ENCODE measurements at regions not wholly inside any gene's neighbourhood (a gene's known extent, or its start where the extent isn't known, plus 50 kb on each side); places are given as distances from the start of the nearest gene placed in this dataset.

DNA sequence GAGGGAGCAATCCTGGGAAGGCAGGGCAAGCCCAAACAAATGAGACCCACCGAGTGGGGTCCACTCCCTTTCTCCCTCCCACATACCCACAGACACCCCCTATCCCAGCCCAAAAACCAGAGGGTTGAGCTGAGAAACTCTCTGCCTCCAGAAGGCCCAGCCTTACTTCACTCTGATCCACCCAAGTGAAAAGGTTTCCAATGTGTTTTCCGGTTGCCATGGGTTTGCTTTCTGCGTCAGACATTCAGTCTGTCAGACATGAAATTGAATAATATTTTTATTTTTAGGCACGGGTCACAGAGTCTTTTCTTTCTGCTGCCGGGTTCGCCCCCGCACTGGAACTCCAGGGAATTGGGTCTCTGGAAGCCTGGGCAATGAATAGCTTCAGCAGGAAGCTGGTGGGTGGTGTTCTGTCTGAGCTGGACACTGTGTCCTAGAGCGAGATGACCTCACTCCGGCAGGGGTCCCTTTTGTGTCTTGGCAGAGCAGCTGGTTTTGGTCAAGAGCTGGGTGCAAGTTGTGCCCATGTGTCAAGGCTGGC, 69.8 kb upstream of the CLMN start:
- no peak overlapping the region for H2AFZ ChIP-seq
- no peak overlapping the region for H3K27ac ChIP-seq (ENCODE audit: low read depth)
- Mint-ChIP-seq H3K4me3 (no peak overlapping the region), H3K27me3 (ENCODE audit: insufficient read depth, low read depth, poor library complexity) (peaks cover 2% of the 10 kb centered on the region), H3K36me3 (ENCODE audit: low read depth) (no peaks in the 10 kb centered on the region), H3K9me3 (no peaks in the 10 kb centered on the region; the same call in 2 of the 3 replicates), H3K4me1 (no peaks in the 10 kb centered on the region; the same call in 2 of the 3 replicates), H3K27ac (no peak overlapping the region)
- H3K4me1 ChIP-seq (ENCODE audit: insufficient read depth): no peaks in the 10 kb centered on the region
- H3K36me3 ChIP-seq (ENCODE audit: insufficient read depth): no peaks in the 10 kb centered on the region
- no peak for TF ChIP-seq ZNF114 (CRISPR knock-in tag; IDR thresholded peaks at IDR 0.05)
- TF ChIP-seq POLR2AphosphoS5 (IDR thresholded peaks at IDR 0.05; ENCODE audit: low read depth): no peak
- TF ChIP-seq, protein P1, sequence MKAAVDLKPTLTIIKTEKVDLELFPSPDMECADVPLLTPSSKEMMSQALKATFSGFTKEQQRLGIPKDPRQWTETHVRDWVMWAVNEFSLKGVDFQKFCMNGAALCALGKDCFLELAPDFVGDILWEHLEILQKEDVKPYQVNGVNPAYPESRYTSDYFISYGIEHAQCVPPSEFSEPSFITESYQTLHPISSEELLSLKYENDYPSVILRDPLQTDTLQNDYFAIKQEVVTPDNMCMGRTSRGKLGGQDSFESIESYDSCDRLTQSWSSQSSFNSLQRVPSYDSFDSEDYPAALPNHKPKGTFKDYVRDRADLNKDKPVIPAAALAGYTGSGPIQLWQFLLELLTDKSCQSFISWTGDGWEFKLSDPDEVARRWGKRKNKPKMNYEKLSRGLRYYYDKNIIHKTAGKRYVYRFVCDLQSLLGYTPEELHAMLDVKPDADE (IDR thresholded peaks at IDR 0.05): no peak
- TF ChIP-seq, protein P2, sequence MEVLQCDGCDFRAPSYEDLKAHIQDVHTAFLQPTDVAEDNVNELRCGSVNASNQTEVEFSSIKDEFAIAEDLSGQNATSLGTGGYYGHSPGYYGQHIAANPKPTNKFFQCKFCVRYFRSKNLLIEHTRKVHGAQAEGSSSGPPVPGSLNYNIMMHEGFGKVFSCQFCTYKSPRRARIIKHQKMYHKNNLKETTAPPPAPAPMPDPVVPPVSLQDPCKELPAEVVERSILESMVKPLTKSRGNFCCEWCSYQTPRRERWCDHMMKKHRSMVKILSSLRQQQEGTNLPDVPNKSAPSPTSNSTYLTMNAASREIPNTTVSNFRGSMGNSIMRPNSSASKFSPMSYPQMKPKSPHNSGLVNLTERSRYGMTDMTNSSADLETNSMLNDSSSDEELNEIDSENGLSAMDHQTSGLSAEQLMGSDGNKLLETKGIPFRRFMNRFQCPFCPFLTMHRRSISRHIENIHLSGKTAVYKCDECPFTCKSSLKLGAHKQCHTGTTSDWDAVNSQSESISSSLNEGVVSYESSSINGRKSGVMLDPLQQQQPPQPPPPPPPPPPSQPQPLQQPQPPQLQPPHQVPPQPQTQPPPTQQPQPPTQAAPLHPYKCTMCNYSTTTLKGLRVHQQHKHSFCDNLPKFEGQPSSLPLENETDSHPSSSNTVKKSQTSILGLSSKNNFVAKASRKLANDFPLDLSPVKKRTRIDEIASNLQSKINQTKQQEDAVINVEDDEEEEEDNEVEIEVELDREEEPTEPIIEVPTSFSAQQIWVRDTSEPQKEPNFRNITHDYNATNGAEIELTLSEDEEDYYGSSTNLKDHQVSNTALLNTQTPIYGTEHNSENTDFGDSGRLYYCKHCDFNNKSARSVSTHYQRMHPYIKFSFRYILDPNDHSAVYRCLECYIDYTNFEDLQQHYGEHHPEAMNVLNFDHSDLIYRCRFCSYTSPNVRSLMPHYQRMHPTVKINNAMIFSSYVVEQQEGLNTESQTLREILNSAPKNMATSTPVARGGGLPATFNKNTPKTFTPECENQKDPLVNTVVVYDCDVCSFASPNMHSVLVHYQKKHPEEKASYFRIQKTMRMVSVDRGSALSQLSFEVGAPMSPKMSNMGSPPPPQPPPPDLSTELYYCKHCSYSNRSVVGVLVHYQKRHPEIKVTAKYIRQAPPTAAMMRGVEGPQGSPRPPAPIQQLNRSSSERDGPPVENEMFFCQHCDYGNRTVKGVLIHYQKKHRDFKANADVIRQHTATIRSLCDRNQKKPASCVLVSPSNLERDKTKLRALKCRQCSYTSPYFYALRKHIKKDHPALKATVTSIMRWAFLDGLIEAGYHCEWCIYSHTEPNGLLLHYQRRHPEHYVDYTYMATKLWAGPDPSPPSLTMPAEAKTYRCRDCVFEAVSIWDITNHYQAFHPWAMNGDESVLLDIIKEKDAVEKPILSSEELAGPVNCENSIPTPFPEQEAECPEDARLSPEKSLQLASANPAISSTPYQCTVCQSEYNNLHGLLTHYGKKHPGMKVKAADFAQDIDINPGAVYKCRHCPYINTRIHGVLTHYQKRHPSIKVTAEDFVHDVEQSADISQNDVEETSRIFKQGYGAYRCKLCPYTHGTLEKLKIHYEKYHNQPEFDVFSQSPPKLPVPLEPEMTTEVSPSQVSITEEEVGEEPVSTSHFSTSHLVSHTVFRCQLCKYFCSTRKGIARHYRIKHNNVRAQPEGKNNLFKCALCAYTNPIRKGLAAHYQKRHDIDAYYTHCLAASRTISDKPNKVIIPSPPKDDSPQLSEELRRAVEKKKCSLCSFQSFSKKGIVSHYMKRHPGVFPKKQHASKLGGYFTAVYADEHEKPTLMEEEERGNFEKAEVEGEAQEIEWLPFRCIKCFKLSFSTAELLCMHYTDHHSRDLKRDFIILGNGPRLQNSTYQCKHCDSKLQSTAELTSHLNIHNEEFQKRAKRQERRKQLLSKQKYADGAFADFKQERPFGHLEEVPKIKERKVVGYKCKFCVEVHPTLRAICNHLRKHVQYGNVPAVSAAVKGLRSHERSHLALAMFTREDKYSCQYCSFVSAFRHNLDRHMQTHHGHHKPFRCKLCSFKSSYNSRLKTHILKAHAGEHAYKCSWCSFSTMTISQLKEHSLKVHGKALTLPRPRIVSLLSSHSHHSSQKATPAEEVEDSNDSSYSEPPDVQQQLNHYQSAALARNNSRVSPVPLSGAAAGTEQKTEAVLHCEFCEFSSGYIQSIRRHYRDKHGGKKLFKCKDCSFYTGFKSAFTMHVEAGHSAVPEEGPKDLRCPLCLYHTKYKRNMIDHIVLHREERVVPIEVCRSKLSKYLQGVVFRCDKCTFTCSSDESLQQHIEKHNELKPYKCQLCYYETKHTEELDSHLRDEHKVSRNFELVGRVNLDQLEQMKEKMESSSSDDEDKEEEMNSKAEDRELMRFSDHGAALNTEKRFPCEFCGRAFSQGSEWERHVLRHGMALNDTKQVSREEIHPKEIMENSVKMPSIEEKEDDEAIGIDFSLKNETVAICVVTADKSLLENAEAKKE (CRISPR knock-in tag; IDR thresholded peaks at IDR 0.05): no peak
- TF ChIP-seq ZNF331 (CRISPR knock-in tag; IDR thresholded peaks at IDR 0.05; ENCODE audit: low read depth): no peak
- TF ChIP-seq STAT1 (IDR thresholded peaks at IDR 0.05; ENCODE audit: unreplicated experiment): no peak
- TF ChIP-seq, protein P3, sequence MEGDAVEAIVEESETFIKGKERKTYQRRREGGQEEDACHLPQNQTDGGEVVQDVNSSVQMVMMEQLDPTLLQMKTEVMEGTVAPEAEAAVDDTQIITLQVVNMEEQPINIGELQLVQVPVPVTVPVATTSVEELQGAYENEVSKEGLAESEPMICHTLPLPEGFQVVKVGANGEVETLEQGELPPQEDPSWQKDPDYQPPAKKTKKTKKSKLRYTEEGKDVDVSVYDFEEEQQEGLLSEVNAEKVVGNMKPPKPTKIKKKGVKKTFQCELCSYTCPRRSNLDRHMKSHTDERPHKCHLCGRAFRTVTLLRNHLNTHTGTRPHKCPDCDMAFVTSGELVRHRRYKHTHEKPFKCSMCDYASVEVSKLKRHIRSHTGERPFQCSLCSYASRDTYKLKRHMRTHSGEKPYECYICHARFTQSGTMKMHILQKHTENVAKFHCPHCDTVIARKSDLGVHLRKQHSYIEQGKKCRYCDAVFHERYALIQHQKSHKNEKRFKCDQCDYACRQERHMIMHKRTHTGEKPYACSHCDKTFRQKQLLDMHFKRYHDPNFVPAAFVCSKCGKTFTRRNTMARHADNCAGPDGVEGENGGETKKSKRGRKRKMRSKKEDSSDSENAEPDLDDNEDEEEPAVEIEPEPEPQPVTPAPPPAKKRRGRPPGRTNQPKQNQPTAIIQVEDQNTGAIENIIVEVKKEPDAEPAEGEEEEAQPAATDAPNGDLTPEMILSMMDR (conservative IDR thresholded peaks at IDR 0.05; ENCODE audit: low read depth in 2 of 2): no peak
- no peak for TF ChIP-seq JUNB (IDR thresholded peaks at IDR 0.05; ENCODE audit: unreplicated experiment)
- no peak for TF ChIP-seq NANOG (IDR thresholded peaks at IDR 0.05; ENCODE audit: borderline replicate concordance)
- TF ChIP-seq EZH2phosphoT487 (IDR thresholded peaks at IDR 0.05; ENCODE audit: unreplicated experiment): no peak
- TF ChIP-seq CREB1 (CRISPR knock-in tag; IDR thresholded peaks at IDR 0.05; ENCODE audit: low read depth): no peak
- TF ChIP-seq, protein P4, sequence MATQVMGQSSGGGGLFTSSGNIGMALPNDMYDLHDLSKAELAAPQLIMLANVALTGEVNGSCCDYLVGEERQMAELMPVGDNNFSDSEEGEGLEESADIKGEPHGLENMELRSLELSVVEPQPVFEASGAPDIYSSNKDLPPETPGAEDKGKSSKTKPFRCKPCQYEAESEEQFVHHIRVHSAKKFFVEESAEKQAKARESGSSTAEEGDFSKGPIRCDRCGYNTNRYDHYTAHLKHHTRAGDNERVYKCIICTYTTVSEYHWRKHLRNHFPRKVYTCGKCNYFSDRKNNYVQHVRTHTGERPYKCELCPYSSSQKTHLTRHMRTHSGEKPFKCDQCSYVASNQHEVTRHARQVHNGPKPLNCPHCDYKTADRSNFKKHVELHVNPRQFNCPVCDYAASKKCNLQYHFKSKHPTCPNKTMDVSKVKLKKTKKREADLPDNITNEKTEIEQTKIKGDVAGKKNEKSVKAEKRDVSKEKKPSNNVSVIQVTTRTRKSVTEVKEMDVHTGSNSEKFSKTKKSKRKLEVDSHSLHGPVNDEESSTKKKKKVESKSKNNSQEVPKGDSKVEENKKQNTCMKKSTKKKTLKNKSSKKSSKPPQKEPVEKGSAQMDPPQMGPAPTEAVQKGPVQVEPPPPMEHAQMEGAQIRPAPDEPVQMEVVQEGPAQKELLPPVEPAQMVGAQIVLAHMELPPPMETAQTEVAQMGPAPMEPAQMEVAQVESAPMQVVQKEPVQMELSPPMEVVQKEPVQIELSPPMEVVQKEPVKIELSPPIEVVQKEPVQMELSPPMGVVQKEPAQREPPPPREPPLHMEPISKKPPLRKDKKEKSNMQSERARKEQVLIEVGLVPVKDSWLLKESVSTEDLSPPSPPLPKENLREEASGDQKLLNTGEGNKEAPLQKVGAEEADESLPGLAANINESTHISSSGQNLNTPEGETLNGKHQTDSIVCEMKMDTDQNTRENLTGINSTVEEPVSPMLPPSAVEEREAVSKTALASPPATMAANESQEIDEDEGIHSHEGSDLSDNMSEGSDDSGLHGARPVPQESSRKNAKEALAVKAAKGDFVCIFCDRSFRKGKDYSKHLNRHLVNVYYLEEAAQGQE (IDR thresholded peaks at IDR 0.05; ENCODE audit: unreplicated experiment): no peak
- TF ChIP-seq EZH2 (IDR thresholded peaks at IDR 0.05; ENCODE audit: low read depth, unreplicated experiment): no peak
- no peaks in the 10 kb centered on the region for H3K79me2 ChIP-seq (replicated peaks; ENCODE audit: insufficient read depth)
- H3K4me2 ChIP-seq: no peak overlapping the region
- no peaks in the 10 kb centered on the region for H3K9me2 ChIP-seq (ENCODE audit: insufficient read depth)
- H3F3A ChIP-seq (replicated peaks; ENCODE audit: low read depth): no peaks in the 10 kb centered on the region
- H3K27me3 ChIP-seq (ENCODE audit: insufficient read depth): no peaks in the 10 kb centered on the region
- H3K4me3 ChIP-seq: no peak overlapping the region
- no peak for DNase-seq (ENCODE audit: low spot score)
- no peaks in the 10 kb centered on the region for H4K20me1 ChIP-seq (replicated peaks; ENCODE audit: insufficient read depth)
- ATAC-seq: no peak
